SK-N-MC (cell line): ENCODE measurements at regions not wholly inside any gene's neighbourhood (a gene's known extent, or its start where the extent isn't known, plus 50 kb on each side); places are given as distances from the start of the nearest gene placed in this dataset.
"Not testable (repeated sequence)": the region's sequence is repeated elsewhere in the genome, so short reads cannot be mapped to it uniquely, and the experiment has no call there.

Source experiments
- DNase-seq: peaks from one replicate; pipeline ENCODE4 v3.0.0-alpha.2; 2011; ENCODE audit warnings: low read depth, low spot score
- H3K27ac ChIP-seq: fragments of 200-600 bp; sonication (generic); 2 replicates; pipeline ENCODE4 v1.5.1; 2016; ENCODE audit warnings: mixed run types
- H3K36me3 ChIP-seq: fragments of 200-600 bp; sonication (generic); 2 replicates; pipeline ENCODE4 v1.6.1; 2017; ENCODE audit warnings: antibody characterized with exemption, low read length, mixed read lengths; ENCODE audit not compliant: insufficient read depth
- H3K4me3 ChIP-seq: fragments of 200-600 bp; sonication (generic); 2 replicates; pipeline ENCODE4 v1.5.1; 2016
- H3K9ac ChIP-seq: fragments of 200-600 bp; sonication (generic); 2 replicates; pipeline ENCODE4 v1.8.0; 2017; ENCODE audit warnings: mixed run types, mixed read lengths; ENCODE audit not compliant: insufficient read length
- H3K9me3 ChIP-seq: fragments of 200-600 bp; sonication (generic); 2 replicates; pipeline ENCODE4 v1.6.1; 2017; ENCODE audit warnings: low read depth, mild to moderate bottlenecking, antibody characterized with exemption, low read length, moderate library complexity, mixed read lengths
- EZH2 ChIP-seq: fragments of 200-600 bp; sonication (generic); IDR thresholded peaks from one replicate; pipeline ENCODE4 v1.6.1; 2017; ENCODE audit warnings: antibody characterized with exemption
- FOXP2 ChIP-seq: optimal IDR thresholded peaks from 2 replicates; pipeline ENCODE3; 2011; ENCODE audit warnings: mild to moderate bottlenecking, moderate library complexity; ENCODE audit not compliant: insufficient read depth; ENCODE audit errors: extremely low read length, control extremely low read depth
- POLR2AphosphoS5 ChIP-seq: IDR thresholded peaks from 2 replicates; pipeline ENCODE4 v1.6.1; 2012; ENCODE audit warnings: mild to moderate bottlenecking, low read depth, low read length, borderline replicate concordance

DNA sequence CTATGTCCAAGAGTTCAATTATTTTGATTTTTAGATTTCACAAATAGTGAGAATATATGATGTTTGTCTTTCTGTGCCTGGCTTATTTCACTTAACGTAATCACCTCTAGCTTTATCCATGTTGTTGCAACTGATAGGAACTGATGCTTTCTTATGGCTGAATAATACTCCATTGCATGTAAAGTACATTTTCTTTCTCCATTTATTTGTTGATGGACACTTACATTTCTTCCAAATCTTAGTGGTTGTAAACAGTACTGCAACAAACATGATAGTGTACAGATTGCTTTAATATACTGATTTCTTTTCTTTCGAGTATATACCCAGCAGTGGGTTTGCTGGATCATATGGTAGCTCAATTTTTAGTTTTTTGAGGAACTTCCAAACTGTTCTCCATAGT, 600.6 kb upstream of the SEMA6D start:
- H3K9ac ChIP-seq = no peak overlapping the region
- DNase-seq = no peak

DNA sequence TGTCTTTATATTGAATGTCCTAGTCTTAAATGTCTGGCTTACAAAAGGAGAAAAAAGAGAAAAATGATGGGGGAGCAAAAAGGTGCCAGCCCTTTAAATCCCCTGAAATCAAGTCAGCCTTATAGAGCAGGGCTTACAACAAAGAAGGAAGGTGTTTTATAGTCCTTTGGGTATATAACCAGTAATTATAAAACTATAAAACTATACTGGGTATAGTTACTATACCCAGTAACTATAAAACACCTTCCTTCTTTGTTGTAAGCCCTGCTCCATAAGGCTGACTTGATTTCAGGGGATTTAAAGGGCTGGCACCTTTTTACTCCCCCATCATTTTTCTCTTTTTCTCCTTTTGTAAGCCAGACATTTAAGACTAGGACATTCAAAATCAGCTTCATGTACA, 598.0 kb upstream of the SEMA6D start:
- Histone ChIP-seq H3K9me3 (no peaks in the 10 kb centered on the region), H3K27ac (no peak overlapping the region), H3K9ac (no peak overlapping the region), H3K4me3 (no peak overlapping the region), H3K36me3 (no peaks in the 10 kb centered on the region)
- TF ChIP-seq EZH2 (no peak), POLR2AphosphoS5 (no peak), FOXP2 (no peak)
- DNase-seq = no peak

More for the DNA sequence above, 600.6 kb upstream of the SEMA6D start:
- no peaks in the 10 kb centered on the region for H3K9me3 ChIP-seq
- H3K27ac ChIP-seq = no peak overlapping the region
- TF ChIP-seq EZH2 (no peak), POLR2AphosphoS5 (no peak), FOXP2 (no peak)
- no peak overlapping the region for H3K4me3 ChIP-seq
- H3K36me3 ChIP-seq = no peaks in the 10 kb centered on the region

DNA sequence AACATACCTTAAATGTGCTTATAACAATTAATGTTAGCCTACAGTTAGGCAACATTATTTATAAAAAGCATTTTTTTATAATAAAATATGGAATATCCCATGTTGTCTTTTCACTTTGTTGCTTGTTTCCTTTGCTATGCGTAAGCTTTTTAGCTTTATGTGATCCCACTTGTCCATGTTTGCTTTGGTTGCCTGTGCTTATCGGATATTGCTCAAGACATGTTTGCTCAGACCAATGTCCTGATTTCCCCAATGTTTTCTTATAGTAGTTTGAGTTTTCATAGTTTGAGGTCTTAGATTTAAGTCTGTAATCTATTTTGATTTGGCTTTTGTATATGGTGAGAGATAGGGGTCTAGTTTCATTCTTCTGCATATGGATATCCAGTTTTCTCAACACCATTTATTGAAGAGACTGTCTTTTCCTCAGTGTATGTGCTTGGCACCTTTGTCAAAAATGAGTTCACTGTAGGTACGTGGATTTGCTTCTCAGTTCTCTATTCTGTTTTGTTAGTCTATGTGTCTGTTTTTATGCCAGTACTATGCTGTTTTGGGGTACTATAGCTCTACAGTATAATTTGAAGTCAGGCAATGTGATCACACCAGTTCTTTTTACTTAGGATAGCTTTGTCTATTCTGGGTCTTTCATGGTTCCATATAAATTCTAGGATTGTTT, 592.7 kb upstream of the SEMA6D start:
- no peak for DNase-seq
- TF ChIP-seq EZH2 = no peak
- H3K9ac ChIP-seq = no peak overlapping the region
- no peaks in the 10 kb centered on the region for H3K9me3 ChIP-seq
- no peak overlapping the region for H3K4me3 ChIP-seq
- no peaks in the 10 kb centered on the region for H3K36me3 ChIP-seq
- no peak overlapping the region for H3K27ac ChIP-seq

DNA sequence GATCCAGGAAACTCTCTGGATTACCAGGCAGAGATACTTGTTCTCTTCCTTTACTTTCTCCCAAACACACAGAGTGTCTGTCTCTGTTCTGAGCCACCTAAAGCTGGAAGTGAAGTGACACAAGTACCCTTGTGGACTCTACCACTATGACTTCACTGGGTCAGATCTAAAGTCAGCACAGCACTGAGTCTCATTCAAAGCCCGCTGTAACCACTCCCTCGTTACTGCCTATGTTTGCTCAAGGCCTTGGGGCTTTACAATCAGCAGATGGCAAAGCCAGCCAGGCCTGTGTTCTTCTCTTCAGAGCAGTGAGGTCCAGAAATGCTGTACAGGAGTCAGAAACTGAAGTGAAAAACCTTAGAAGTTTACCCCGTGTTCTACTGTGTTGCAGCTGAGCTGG, 588.3 kb upstream of the SEMA6D start:
- Histone ChIP-seq H3K4me3 (no peak overlapping the region), H3K36me3 (no peaks in the 10 kb centered on the region), H3K9me3 (no peaks in the 10 kb centered on the region), H3K27ac (no peak overlapping the region), H3K9ac (no peak overlapping the region)
- no peak for DNase-seq
- no peak for TF ChIP-seq POLR2AphosphoS5
- TF ChIP-seq FOXP2 = no peak
- no peak for TF ChIP-seq EZH2

DNA sequence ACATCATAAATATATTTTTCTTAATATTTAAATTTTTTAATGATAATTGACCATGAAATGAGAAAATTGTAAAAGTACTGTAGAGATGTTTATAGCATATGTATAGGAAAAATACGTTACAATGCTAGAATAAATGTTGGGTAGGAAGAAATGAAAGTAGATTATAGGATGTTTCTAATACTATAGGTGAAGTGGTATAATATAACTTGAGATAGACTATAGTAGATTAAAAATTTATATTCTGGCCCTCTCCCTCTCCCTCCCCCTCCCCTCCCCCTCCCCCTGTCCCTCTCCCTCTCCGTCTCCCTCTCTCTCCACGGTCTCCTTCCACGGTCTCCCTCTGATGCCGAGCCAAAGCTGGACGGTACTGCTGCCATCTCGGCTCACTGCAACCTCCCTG, 585.9 kb upstream of the SEMA6D start:
- DNase-seq, H3K4me3 ChIP-seq, H3K9ac ChIP-seq, H3K9me3 ChIP-seq, H3K36me3 ChIP-seq, H3K27ac ChIP-seq: not testable (repeated sequence)

DNA sequence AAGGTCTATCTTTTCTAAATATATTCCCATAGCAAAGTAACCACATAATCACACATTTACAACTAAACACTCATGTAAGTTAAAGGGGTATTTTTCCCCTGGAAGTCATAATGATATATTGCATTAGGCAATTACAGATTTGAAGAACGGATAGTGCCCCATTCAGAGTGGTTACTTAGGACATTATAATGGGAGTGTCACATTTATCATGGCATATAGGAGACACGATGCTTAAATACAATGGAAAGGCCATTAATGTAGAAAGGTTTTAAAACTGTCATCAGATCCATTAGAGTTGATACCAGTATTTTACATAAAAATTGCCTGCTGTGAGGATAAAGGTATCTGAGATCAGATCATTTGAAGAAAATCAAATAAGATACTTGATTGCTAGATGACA, 582.0 kb upstream of the SEMA6D start:
- no peaks in the 10 kb centered on the region for H3K36me3 ChIP-seq
- H3K4me3 ChIP-seq = no peak overlapping the region
- H3K9ac ChIP-seq = no peak overlapping the region
- no peak overlapping the region for H3K27ac ChIP-seq
- DNase-seq = no peak
- no peak for TF ChIP-seq FOXP2
- no peak for TF ChIP-seq EZH2
- TF ChIP-seq POLR2AphosphoS5 = no peak
- H3K9me3 ChIP-seq = no peaks in the 10 kb centered on the region

DNA sequence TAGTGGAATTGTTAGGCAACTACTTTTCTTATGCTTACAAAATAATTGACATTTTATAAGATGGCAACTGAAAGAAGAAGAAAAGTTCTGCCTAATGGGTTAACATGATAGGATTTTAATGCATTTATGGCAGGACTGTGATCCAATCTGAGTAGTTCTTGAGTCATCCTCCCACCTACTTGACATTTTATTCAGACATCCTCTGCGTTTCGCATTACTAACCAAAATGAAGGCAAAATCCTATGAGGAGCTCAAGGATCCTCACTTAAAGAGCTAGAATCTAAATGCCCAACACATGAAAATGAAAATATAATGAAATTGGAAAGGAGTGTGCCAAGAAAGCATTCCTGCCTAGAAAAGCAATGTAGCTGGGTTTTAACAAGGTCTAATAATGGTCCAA, 581.1 kb upstream of the SEMA6D start:
- no peak for TF ChIP-seq EZH2
- no peak for TF ChIP-seq FOXP2
- TF ChIP-seq POLR2AphosphoS5 = no peak
- H3K9me3 ChIP-seq = no peaks in the 10 kb centered on the region
- no peaks in the 10 kb centered on the region for H3K36me3 ChIP-seq
- DNase-seq = no peak
- H3K4me3 ChIP-seq = no peak overlapping the region
- no peak overlapping the region for H3K27ac ChIP-seq
- H3K9ac ChIP-seq = no peak overlapping the region

DNA sequence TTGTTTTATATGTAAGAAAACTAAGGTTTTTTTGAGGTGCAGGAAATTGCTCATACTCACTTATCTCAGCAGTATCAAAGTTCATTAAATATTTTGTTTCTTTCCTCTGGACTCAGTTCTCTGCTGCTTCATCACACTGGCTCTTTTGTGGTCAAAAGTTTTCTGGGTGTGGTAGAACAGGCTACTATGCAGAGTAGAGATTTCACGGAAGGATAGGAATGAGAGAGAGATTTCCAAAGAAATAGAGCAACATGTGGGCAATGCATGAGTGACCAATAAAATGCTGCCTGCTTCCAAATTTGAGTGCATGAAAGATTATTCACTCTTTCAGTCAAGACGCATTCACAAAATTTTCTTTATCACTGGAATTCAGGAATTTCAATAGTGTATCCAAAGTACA, 577.3 kb upstream of the SEMA6D start:
- DNase-seq = no peak
- no peak overlapping the region for H3K27ac ChIP-seq
- no peaks in the 10 kb centered on the region for H3K36me3 ChIP-seq
- H3K9ac ChIP-seq = no peak overlapping the region
- no peak overlapping the region for H3K4me3 ChIP-seq
- H3K9me3 ChIP-seq = no peaks in the 10 kb centered on the region
- TF ChIP-seq FOXP2 (no peak), POLR2AphosphoS5 (no peak), EZH2 (no peak)

DNA sequence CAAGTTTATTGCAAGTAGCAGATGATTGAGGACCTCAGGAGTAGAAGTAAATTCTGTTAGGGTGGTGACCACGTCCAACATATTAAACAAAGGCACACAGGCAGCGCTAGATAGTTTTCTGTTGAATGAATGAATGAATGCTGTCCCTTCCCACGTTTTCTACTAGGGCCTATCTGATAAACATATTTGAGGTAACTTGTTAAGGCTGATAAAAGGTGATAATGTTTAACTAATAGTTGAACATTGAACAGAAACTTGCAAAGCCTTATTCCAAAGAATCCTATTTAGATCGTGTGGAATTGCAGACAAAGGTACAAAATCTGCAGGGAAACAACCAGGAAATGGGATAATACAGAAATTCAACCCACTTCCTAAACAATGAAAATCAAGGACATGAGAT, 559.5 kb upstream of the SEMA6D start:
- Histone ChIP-seq H3K4me3 (no peak overlapping the region), H3K9ac (no peak overlapping the region), H3K36me3 (no peaks in the 10 kb centered on the region), H3K9me3 (no peaks in the 10 kb centered on the region), H3K27ac (no peak overlapping the region)
- DNase-seq = no peak
- TF ChIP-seq POLR2AphosphoS5 (no peak), FOXP2 (no peak), EZH2 (no peak)

DNA sequence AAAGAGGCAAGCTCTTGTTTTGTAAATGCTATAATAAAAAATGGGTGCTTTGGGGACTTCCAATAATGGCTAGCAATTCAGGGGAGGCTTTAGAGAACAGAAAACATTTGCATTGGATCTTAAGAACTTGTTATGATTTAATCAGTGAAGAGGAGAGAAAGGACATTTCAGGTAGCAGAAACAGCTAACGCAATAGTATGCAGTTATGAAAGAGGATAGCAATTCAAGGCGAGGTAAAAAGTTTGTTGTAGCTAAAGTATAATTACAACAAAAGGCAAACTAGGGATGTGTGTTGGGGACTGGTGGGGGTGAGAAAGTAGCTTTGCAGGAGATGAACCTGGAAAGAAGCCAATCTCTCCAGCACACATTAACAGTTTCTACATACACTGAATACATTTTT, 558.7 kb upstream of the SEMA6D start:
- H3K27ac ChIP-seq = no peak overlapping the region
- TF ChIP-seq POLR2AphosphoS5 = no peak
- TF ChIP-seq FOXP2 = no peak
- H3K9me3 ChIP-seq = no peaks in the 10 kb centered on the region
- no peak overlapping the region for H3K4me3 ChIP-seq
- H3K36me3 ChIP-seq = no peaks in the 10 kb centered on the region
- no peak for DNase-seq
- no peak overlapping the region for H3K9ac ChIP-seq
